Psoas muscle (tissue), 7 donors: ENCODE measurements at regions not wholly inside any gene's neighbourhood (a gene's known extent, or its start where the extent isn't known, plus 50 kb on each side); places are given as distances from the start of the nearest gene placed in this dataset.

Experiments used
- ATAC-seq, 4 donors: fragments of 200-7000 bp; cut with Tn5 transposase; one replicate each; pipeline ENCODE4 v1.9.1; 2020; ENCODE audit warnings: moderate library complexity in 3 of 4, mild to moderate bottlenecking in 2 of 4
- DNase-seq, 2 donors: peaks; one replicate each; pipeline ENCODE4 v3.0.0-alpha.2; 2020
- H3K27ac ChIP-seq: fragments of 200-600 bp; one replicate; pipeline ENCODE4 v1.8.0; 2022
- H3K27me3 ChIP-seq, 3 donors: fragments of 200-600 bp in 1 of 3; one replicate each; pipeline versions ENCODE4 v1.6.1 to v1.8.0; 2013 to 2022; ENCODE audit warnings: low read length in 2 of 3, mild to moderate bottlenecking in 2 of 3, moderate library complexity in 1 of 3; ENCODE audit not compliant: insufficient read depth in 3 of 3
- H3K36me3 ChIP-seq, 2 donors: fragments of 200-600 bp in 1 of 2; one replicate each; pipeline versions ENCODE4 v1.6.1 to v1.8.0; 2013 to 2022; ENCODE audit warnings: low read depth in 1 of 2, mild to moderate bottlenecking in 1 of 2, moderate library complexity in 1 of 2; ENCODE audit not compliant: insufficient read depth in 1 of 2
- H3K4me1 ChIP-seq: fragments of 200-600 bp; one replicate; pipeline ENCODE4 v1.8.0; 2022
- H3K4me3 ChIP-seq: fragments of 200-600 bp; one replicate; pipeline ENCODE4 v1.8.0; 2022; ENCODE audit warnings: mild to moderate bottlenecking
- H3K9me3 ChIP-seq: fragments of 200-600 bp; one replicate; pipeline ENCODE4 v1.8.0; 2022
- CTCF ChIP-seq: fragments of 200-600 bp; IDR thresholded peaks from one replicate; pipeline ENCODE4 v1.8.0; 2022; ENCODE audit warnings: antibody characterized with exemption
- WGBS, 3 donors: extraction: QIAGEN DNeasy Blood & Tissue Kit; methylation state at CpG; one replicate each; pipeline versions ENCODE4 v1.1.6 to v1.1.7; 2013; 5-methylcytosine and 5-hydroxymethylcytosine counted together
- intact Hi-C, 2 donors: fragments of 100-400 bp; cut with DNase I; formaldehyde crosslinking; loops; one replicate each; pipeline versions ENCODE4 v1.11.0 to v1.14.2; 2022
- donor health status: healthy with polysubstance abuse.
- donor health status: DM: no; HTN: no; CAD: no; lungs with moderate emphysema.
- donor health status: Bipolar disorder and iron deficiency.
- donor health status: healthy.
- donor health status: DM: yes; HTN: yes; CAD: no.
- donor health status: DM: no; HTN: no; CAD: no.
- donor health status: DM: yes; HTN: yes; CAD: no.

GRCh38 chr2:18845854-18846445 lies 256.6 kb upstream of the NT5C1B start:
- ATAC-seq, result peak in 1 of 4 donors; percentile 27
- 57 to 63% (median 60%) methylated on average over 2 of the region's 2 CpGs for WGBS, 3 donors

GRCh38 chr2:18842836-18843235 lies 253.5 kb upstream of the NT5C1B start:
- WGBS, 3 donors, result 75 to 86% (median 79%) methylated on average over 5 of the region's 5 CpGs
- no peak for TF ChIP-seq CTCF
- intact Hi-C loops, result no loop called here
- Histone ChIP-seq H3K27me3 (no peaks in the 10 kb centered on the region), H3K4me1 (no peaks in the 10 kb centered on the region), H3K9me3 (no peaks in the 10 kb centered on the region), H3K4me3 (no peak overlapping the region), H3K27ac (no peak overlapping the region), H3K36me3 (no peaks in the 10 kb centered on the region)
- no peak for ATAC-seq
- DNase-seq, result no peak

More at GRCh38 chr2:18845854-18846445, 256.6 kb upstream of the NT5C1B start:
- H3K27ac ChIP-seq, result no peak overlapping the region
- no peaks in the 10 kb centered on the region for H3K9me3 ChIP-seq
- H3K27me3 ChIP-seq, result no peaks in the 10 kb centered on the region
- no peak for TF ChIP-seq CTCF
- no peak for DNase-seq
- intact Hi-C loops, result no loop called here
- H3K4me3 ChIP-seq, result no peak overlapping the region
- H3K4me1 ChIP-seq, result no peaks in the 10 kb centered on the region
- no peaks in the 10 kb centered on the region for H3K36me3 ChIP-seq

GRCh38 chr2:18841248-18842150 lies 252.1 kb upstream of the NT5C1B start:
- no peaks in the 10 kb centered on the region for H3K36me3 ChIP-seq

GRCh38 chr2:18837240-18837639 lies 247.9 kb upstream of the NT5C1B start:
- no peak overlapping the region for H3K4me3 ChIP-seq
- H3K27ac ChIP-seq, result no peak overlapping the region
- WGBS, 3 donors, result 86 to 96% (median 92%) methylated on average over 1 of the region's 1 CpG
- ATAC-seq (no peak), DNase-seq (no peak)
- H3K9me3 ChIP-seq, result no peaks in the 10 kb centered on the region
- no peaks in the 10 kb centered on the region for H3K27me3 ChIP-seq
- intact Hi-C loops, result no loop called here
- no peaks in the 10 kb centered on the region for H3K36me3 ChIP-seq
- no peaks in the 10 kb centered on the region for H3K4me1 ChIP-seq
- TF ChIP-seq CTCF, result no peak

More at GRCh38 chr2:18841248-18842150, 252.1 kb upstream of the NT5C1B start:
- TF ChIP-seq CTCF, result no peak
- no peak overlapping the region for H3K27ac ChIP-seq
- no peaks in the 10 kb centered on the region for H3K27me3 ChIP-seq
- H3K4me1 ChIP-seq, result no peaks in the 10 kb centered on the region
- intact Hi-C loops, result no loop called here
- no peak overlapping the region for H3K4me3 ChIP-seq
- DNase-seq, result no peak
- 88 to 94% (median 89%) methylated on average over 4 of the region's 4 CpGs for WGBS, 3 donors
- no peaks in the 10 kb centered on the region for H3K9me3 ChIP-seq
- ATAC-seq, result no peak
